SU-DHL-6 (cell line): ENCODE measurements at regions not wholly inside any gene's neighbourhood (a gene's known extent, or its start where the extent isn't known, plus 50 kb on each side); places are given as distances from the start of the nearest gene placed in this dataset.

Experiments
- H2AFZ ChIP-seq: fragments of 200-600 bp; sonication (generic); 2 replicates; pipeline ENCODE4 v1.6.1; 2014; ENCODE audit warnings: low read depth, mild to moderate bottlenecking, moderate library complexity, mixed read lengths, antibody characterized with exemption, low read length; ENCODE audit not compliant: severe bottlenecking
- H3F3A ChIP-seq: fragments of 200-600 bp; shearing (Covaris generic); 2 replicates; pipeline ENCODE4 v1.6.0; 2016; ENCODE audit warnings: antibody characterized with exemption, mild to moderate bottlenecking; ENCODE audit not compliant: insufficient read depth
- H3K27ac ChIP-seq: fragments of 200-600 bp; sonication (generic); 2 replicates; pipeline ENCODE4 v1.5.1; 2016; ENCODE audit warnings: low read depth, mild to moderate bottlenecking, low read length, moderate library complexity, mixed read lengths
- H3K27me3 ChIP-seq: fragments of 200-600 bp; sonication (generic), shearing (Covaris generic); 2 replicates; pipeline ENCODE4 v1.6.0; 2014; ENCODE audit warnings: mild to moderate bottlenecking, low read length
- H3K36me3 ChIP-seq: fragments of 200-600 bp; sonication (generic); 2 replicates; pipeline ENCODE4 v1.6.1; 2014; ENCODE audit warnings: mild to moderate bottlenecking, low read length, mixed read lengths
- H3K4me2 ChIP-seq: fragments of 300-600, 200-600 bp; shearing (Covaris generic), sonication (generic); 2 replicates; pipeline ENCODE4 v1.6.0; 2014; ENCODE audit warnings: low read length, low read depth, mild to moderate bottlenecking; ENCODE audit not compliant: poor library complexity, severe bottlenecking
- H3K4me3 ChIP-seq: fragments of 200-600 bp; sonication (generic); 2 replicates; pipeline ENCODE4 v1.5.1; 2014; ENCODE audit warnings: antibody characterized with exemption, low read length, mild to moderate bottlenecking, mixed read lengths; ENCODE audit not compliant: insufficient read depth, poor library complexity, severe bottlenecking
- H3K79me2 ChIP-seq: fragments of 200-600 bp; sonication (generic); 2 replicates; pipeline ENCODE4 v1.6.1; 2014; ENCODE audit warnings: mild to moderate bottlenecking, low read length, moderate library complexity; ENCODE audit not compliant: insufficient read depth
- H3K9ac ChIP-seq: fragments of 200-600 bp; sonication (generic); 2 replicates; pipeline ENCODE4 v1.7.0; 2014; ENCODE audit warnings: mild to moderate bottlenecking, low read length
- H3K9me2 ChIP-seq: fragments of 200-600 bp; sonication (generic); replicated peaks from 2 replicates; pipeline ENCODE4 v1.6.1; 2014; ENCODE audit warnings: low read length; ENCODE audit not compliant: insufficient read depth
- H3K9me3 ChIP-seq: fragments of 200-600 bp; sonication (generic); 2 replicates; pipeline ENCODE4 v1.6.1; 2014; ENCODE audit warnings: low read length, mixed read lengths; ENCODE audit not compliant: insufficient read depth
- H4K20me1 ChIP-seq: fragments of 200-600 bp; sonication (generic); 2 replicates; pipeline ENCODE4 v1.6.1; 2014; ENCODE audit warnings: low read depth, mild to moderate bottlenecking, antibody characterized with exemption, low read length, moderate library complexity, mixed read lengths
- CTCF ChIP-seq: fragments of 200-600 bp; sonication (generic); IDR thresholded peaks from one replicate; pipeline ENCODE4 v1.5.1; 2017; ENCODE audit warnings: antibody characterized with exemption, mild to moderate bottlenecking, low read length, moderate library complexity; ENCODE audit not compliant: insufficient read depth, poor library complexity, severe bottlenecking
- EZH2phosphoT487 ChIP-seq: fragments of 200-600 bp; sonication (generic), shearing (Covaris generic); conservative IDR thresholded peaks from 2 replicates; pipeline ENCODE4 v1.6.1; 2018; ENCODE audit warnings: mild to moderate bottlenecking, antibody characterized with exemption, low read length, moderate library complexity, mixed read lengths

- no peaks in the 10 kb centered on the region for H3F3A ChIP-seq
- no peak overlapping the region for H3K27ac ChIP-seq
- no peaks in the 10 kb centered on the region for H3K36me3 ChIP-seq
- TF ChIP-seq EZH2phosphoT487 = no peak
- TF ChIP-seq CTCF = no peak
- no peaks in the 10 kb centered on the region for H4K20me1 ChIP-seq
- H3K4me2 ChIP-seq = no peak overlapping the region
- H3K9ac ChIP-seq = no peak overlapping the region
- no peaks in the 10 kb centered on the region for H3K9me3 ChIP-seq
- no peak overlapping the region for H3K4me3 ChIP-seq
- H2AFZ ChIP-seq = no peak overlapping the region
- H3K9me2 ChIP-seq = no peaks in the 10 kb centered on the region
- H3K27me3 ChIP-seq = no peaks in the 10 kb centered on the region
- no peaks in the 10 kb centered on the region for H3K79me2 ChIP-seq
Observed at GRCh38 chr3:31219131-31219843, 313.4 kb upstream of the STT3B start.

- Histone ChIP-seq H3K27me3 (no peaks in the 10 kb centered on the region), H3K79me2 (no peaks in the 10 kb centered on the region), H3K4me2 (no peak overlapping the region), H3K9ac (no peak overlapping the region), H4K20me1 (no peaks in the 10 kb centered on the region), H3K9me2 (no peaks in the 10 kb centered on the region), H3F3A (no peaks in the 10 kb centered on the region), H3K4me3 (no peak overlapping the region), H3K36me3 (no peaks in the 10 kb centered on the region), H3K9me3 (no peaks in the 10 kb centered on the region), H2AFZ (no peak overlapping the region), H3K27ac (no peak overlapping the region)
- TF ChIP-seq EZH2phosphoT487 = no peak
- no peak for TF ChIP-seq CTCF
Observed at GRCh38 chr3:31220431-31220830, 312.3 kb upstream of the STT3B start.

- Histone ChIP-seq H3K4me3 (no peak overlapping the region), H3F3A (0 out of 2 replicates have a peak, but pooled peaks cover 6% of the 10 kb centered on the region), H2AFZ (no peak overlapping the region), H3K79me2 (no peaks in the 10 kb centered on the region), H3K9ac (no peak overlapping the region), H3K9me3 (no peaks in the 10 kb centered on the region), H3K36me3 (no peaks in the 10 kb centered on the region), H3K9me2 (no peaks in the 10 kb centered on the region), H3K27me3 (no peaks in the 10 kb centered on the region), H3K27ac (no peak overlapping the region), H3K4me2 (no peak overlapping the region), H4K20me1 (no peaks in the 10 kb centered on the region)
- TF ChIP-seq EZH2phosphoT487 (no peak), CTCF (no peak)
Observed at GRCh38 chr3:31223278-31223677, 309.4 kb upstream of the STT3B start.
